ENCODE measurements at regions not wholly inside any gene's neighbourhood (a gene's known extent, or its start where the extent isn't known, plus 50 kb on each side); places are given as distances from the start of the nearest gene placed in this dataset.

DNA sequence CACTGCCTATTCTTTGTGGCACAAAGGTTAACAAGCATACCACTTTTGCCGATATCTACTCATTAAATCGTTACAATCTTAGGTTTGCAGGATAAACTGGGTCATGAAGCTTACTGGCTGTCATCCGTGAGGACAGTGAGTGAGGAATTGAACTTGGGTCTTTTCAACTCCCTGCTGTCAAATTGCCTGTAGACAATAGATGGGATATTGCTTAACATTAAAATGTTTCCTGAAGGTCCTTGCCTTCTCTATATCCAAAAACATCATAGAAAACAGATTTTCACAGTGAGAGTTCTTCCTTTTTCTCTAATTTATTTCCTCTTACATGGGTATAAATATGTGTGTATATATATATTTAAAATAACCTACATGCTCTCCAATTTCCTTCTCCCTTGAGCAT is 257.8 kb downstream of the LMO4 start:
- no peaks in the 10 kb centered on the region for H3K36me3 ChIP-seq (ENCODE audit: control insufficient read depth, insufficient read depth, low read length)
- H3K27me3 ChIP-seq (ENCODE audit: control insufficient read depth, insufficient read depth, low read length): no peaks in the 10 kb centered on the region
- H3K4me3 ChIP-seq (ENCODE audit: low read depth, low read length): no peak overlapping the region
- TF ChIP-seq, protein P1, sequence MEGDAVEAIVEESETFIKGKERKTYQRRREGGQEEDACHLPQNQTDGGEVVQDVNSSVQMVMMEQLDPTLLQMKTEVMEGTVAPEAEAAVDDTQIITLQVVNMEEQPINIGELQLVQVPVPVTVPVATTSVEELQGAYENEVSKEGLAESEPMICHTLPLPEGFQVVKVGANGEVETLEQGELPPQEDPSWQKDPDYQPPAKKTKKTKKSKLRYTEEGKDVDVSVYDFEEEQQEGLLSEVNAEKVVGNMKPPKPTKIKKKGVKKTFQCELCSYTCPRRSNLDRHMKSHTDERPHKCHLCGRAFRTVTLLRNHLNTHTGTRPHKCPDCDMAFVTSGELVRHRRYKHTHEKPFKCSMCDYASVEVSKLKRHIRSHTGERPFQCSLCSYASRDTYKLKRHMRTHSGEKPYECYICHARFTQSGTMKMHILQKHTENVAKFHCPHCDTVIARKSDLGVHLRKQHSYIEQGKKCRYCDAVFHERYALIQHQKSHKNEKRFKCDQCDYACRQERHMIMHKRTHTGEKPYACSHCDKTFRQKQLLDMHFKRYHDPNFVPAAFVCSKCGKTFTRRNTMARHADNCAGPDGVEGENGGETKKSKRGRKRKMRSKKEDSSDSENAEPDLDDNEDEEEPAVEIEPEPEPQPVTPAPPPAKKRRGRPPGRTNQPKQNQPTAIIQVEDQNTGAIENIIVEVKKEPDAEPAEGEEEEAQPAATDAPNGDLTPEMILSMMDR (IDR thresholded peaks at IDR 0.05; ENCODE audit: insufficient read depth, low read length, poor library complexity, severe bottlenecking): no peak
- DNase-seq (ENCODE audit: low read depth): no peak

DNA sequence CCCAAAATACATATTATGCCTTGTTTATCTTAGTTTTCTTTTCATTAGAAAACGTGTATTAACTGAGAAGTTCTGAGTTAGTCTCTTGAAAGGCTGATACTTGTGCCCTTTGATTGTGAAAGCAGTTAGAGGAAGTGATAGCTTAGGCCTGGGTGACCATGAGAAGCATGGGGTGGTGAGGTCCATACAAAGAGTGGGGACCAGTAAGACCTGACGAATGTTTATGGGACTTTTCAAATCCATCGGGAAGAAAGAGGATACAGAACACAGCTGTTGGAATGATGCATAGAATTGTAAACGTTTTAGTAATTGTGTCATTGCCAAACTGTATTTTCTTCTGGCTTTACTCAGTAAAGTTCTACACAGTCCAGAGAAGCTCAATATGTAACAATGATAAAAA is 259.8 kb downstream of the LMO4 start:
- TF ChIP-seq, protein P1 (IDR thresholded peaks at IDR 0.05; ENCODE audit: insufficient read depth, low read length, poor library complexity, severe bottlenecking): no peak
- Histone ChIP-seq H3K4me3 (ENCODE audit: low read depth, low read length) (no peak overlapping the region), H3K27me3 (ENCODE audit: control insufficient read depth, insufficient read depth, low read length) (no peaks in the 10 kb centered on the region), H3K36me3 (ENCODE audit: control insufficient read depth, insufficient read depth, low read length) (no peaks in the 10 kb centered on the region)
- DNase-seq (ENCODE audit: low read depth): no peak

DNA sequence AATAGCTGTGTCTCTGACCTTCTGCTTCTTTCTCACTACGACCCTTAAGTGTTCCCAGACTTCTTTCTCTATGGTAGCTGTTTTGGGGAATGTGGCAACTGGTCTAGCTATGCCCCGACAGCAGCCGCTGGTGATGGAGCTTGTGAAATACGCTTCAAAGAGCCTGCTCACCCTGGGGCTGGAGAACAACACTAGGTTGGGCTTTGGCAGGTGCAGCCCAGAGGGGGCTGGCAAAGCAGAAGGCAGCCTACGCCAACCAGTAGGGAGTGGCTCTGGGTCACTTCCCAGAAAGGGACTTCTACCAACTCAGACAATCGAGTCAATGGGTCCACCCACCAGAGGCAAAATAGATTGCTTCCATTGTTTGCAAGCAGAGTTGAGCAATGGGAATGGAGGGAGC is 262.8 kb downstream of the LMO4 start:
- Histone ChIP-seq H3K27me3 (ENCODE audit: control insufficient read depth, insufficient read depth, low read length) (no peaks in the 10 kb centered on the region), H3K4me3 (ENCODE audit: low read depth, low read length) (no peak overlapping the region), H3K36me3 (ENCODE audit: control insufficient read depth, insufficient read depth, low read length) (no peaks in the 10 kb centered on the region)
- TF ChIP-seq, protein P1 (IDR thresholded peaks at IDR 0.05; ENCODE audit: insufficient read depth, low read length, poor library complexity, severe bottlenecking): no peak
- DNase-seq (ENCODE audit: low read depth): no peak

DNA sequence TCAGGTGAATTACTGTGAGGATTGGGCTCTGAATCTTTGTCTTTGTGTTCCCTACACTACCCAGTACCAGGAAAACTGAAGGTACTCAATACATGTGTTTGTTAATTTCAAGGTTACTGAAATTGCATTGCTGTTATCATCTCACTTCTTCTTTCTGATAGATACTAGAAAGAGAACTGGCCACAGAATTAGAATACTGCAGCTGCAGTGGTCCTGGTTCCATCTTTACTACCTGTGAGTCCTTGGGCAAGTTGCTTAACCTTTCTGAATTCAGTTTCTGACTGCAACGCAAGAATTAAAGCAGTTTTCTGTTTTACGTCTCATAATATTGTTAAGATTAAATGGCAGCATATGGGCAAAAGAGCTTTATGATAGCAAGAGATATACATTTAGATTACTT is 263.5 kb downstream of the LMO4 start:
- Histone ChIP-seq H3K4me3 (ENCODE audit: low read depth, low read length) (no peak overlapping the region), H3K27me3 (ENCODE audit: control insufficient read depth, insufficient read depth, low read length) (no peaks in the 10 kb centered on the region), H3K36me3 (ENCODE audit: control insufficient read depth, insufficient read depth, low read length) (no peaks in the 10 kb centered on the region)
- DNase-seq (ENCODE audit: low read depth): no peak
- TF ChIP-seq, protein P1 (IDR thresholded peaks at IDR 0.05; ENCODE audit: insufficient read depth, low read length, poor library complexity, severe bottlenecking): no peak

DNA sequence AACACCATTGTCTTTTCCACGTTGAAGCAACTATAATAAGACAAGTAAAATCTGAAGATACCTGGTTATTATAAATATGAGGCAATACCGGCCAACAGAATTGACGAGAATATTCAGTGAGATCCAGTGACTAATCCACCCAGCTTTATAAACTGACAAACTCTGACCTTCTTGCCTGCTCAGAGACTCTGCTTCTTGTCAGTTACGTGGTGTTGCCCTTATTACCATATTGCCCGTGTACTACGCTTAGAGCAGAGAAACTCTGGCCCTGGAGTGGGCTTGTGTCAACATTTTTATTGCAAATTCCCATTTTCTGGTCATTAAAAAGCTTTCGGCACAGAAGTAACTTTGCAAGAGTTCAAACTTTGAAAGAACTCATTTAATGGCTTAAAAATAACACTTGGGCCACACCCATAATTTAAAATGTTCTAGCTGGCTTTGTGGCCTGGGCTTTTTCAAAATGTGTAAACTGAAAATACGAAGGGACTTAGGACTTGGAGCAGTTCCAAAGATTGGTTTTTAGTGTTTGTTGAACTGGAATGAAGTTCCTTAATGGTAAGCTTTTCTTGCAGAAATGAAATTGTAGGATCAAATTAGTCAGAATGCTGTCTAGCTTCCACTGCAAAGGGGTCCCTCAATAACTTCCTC is 266.2 kb downstream of the LMO4 start:
- TF ChIP-seq, protein P1 (IDR thresholded peaks at IDR 0.05; ENCODE audit: insufficient read depth, low read length, poor library complexity, severe bottlenecking): no peak
- DNase-seq (ENCODE audit: low read depth): no peak
- Histone ChIP-seq H3K4me3 (ENCODE audit: low read depth, low read length) (no peak overlapping the region), H3K27me3 (ENCODE audit: control insufficient read depth, insufficient read depth, low read length) (no peaks in the 10 kb centered on the region), H3K36me3 (ENCODE audit: control insufficient read depth, insufficient read depth, low read length) (no peaks in the 10 kb centered on the region)

DNA sequence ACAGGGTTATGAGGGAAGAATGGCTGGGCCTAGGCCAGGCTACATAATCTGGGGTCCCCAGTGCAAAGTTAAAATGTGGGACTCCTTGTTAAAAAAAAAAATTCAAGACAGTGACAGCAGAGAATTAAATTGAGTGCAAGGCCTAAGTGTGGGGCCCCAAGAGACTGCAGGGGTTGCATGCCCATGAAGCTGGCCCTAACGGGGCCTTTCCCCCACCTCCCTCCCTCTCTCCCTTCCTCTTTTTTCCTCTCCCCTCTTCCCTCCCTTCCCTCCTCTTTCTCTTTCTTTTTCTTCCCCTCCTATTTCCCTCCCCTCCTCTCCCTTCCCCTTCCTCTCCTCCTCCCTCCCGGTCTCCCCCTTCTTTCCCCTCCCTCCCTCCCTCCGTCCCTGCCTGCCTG is 266.7 kb downstream of the LMO4 start:
- TF ChIP-seq, protein P1 (IDR thresholded peaks at IDR 0.05; ENCODE audit: insufficient read depth, low read length, poor library complexity, severe bottlenecking): no peak
- DNase-seq (ENCODE audit: low read depth): no peak
- no peaks in the 10 kb centered on the region for H3K36me3 ChIP-seq (ENCODE audit: control insufficient read depth, insufficient read depth, low read length)
- H3K27me3 ChIP-seq (ENCODE audit: control insufficient read depth, insufficient read depth, low read length): no peaks in the 10 kb centered on the region
- H3K4me3 ChIP-seq (ENCODE audit: low read depth, low read length): no peak overlapping the region
